H1 (cell line): ENCODE measurements at regions not wholly inside any gene's neighbourhood (a gene's known extent, or its start where the extent isn't known, plus 50 kb on each side); places are given as distances from the start of the nearest gene placed in this dataset.

ENCODE experiments used
- CTCF ChIA-PET: fragments of 300-600 bp; sonication (Branson Sonifier 250); formaldehyde crosslinking; loops from one replicate; lab custom pipeline; 2021; ENCODE audit not compliant: partially characterized antibody; lab: Charles Lee
- POLR2A ChIA-PET: fragments of 300-600 bp; sonication (Branson Sonifier 250); formaldehyde crosslinking; loops from one replicate; lab custom pipeline; 2021; ENCODE audit warnings: inconsistent platforms; ENCODE audit not compliant: partially characterized antibody; lab: Charles Lee
- DNase-seq, 2 experiments: peaks; one replicate each; pipeline versions ENCODE4 v3.0.0 to v3.0.0-alpha.2; 2010 to 2022; ENCODE audit warnings: low spot score in 2 of 2, low read depth in 1 of 2, mixed read lengths in 1 of 2
- FAIRE-seq: peaks from 2 replicates; lab custom pipeline; 2011; peaks lifted over from hg19 to GRCh38; lab: Jason Lieb, UNC
- H2AFZ ChIP-seq: 2 replicates; pipeline ENCODE4 v1.8.1; 2012; ENCODE audit warnings: low read length, inconsistent platforms
- H2AK5ac ChIP-seq: 2 replicates; pipeline ENCODE4 v1.6.1; 2013; ENCODE audit warnings: low read depth, low read length
- H2BK120ac ChIP-seq: replicated peaks from 2 replicates; pipeline ENCODE3; 2013; ENCODE audit warnings: low read depth, low read length, inconsistent platforms
- H2BK12ac ChIP-seq: 2 replicates; pipeline ENCODE4 v1.6.1; 2013; ENCODE audit warnings: low read depth, low read length
- H2BK15ac ChIP-seq: 2 replicates; pipeline ENCODE4 v1.6.1; 2013; ENCODE audit warnings: low read length
- H2BK20ac ChIP-seq: 2 replicates; pipeline ENCODE4 v1.6.1; 2013; ENCODE audit warnings: low read length
- H2BK5ac ChIP-seq: 2 replicates; pipeline ENCODE4 v1.6.1; 2013; ENCODE audit warnings: low read depth, low read length
- H3K14ac ChIP-seq: 2 replicates; pipeline ENCODE4 v1.6.1; 2013; ENCODE audit warnings: inconsistent platforms; ENCODE audit not compliant: insufficient read length
- H3K18ac ChIP-seq: 2 replicates; pipeline ENCODE4 v1.6.1; 2013; ENCODE audit warnings: low read length; ENCODE audit errors: extremely low read depth
- H3K23ac ChIP-seq: 2 replicates; pipeline ENCODE4 v1.6.1; 2013; ENCODE audit warnings: inconsistent platforms; ENCODE audit not compliant: insufficient read length
- H3K23me2 ChIP-seq: 2 replicates; pipeline ENCODE4 v1.6.1; 2013; ENCODE audit warnings: low read depth, low read length
- H3K27ac ChIP-seq: 2 replicates; pipeline ENCODE4 v1.6.1; 2011; ENCODE audit warnings: low read depth, low read length, inconsistent platforms
- H3K27me3 ChIP-seq, 4 experiments: replicated peaks in 1 of 4; 1 replicate in 1 of 4; 2 replicates in 3 of 4; pipeline versions ENCODE4 v1.6.1 to v1.8.1; 2011 to 2013; ENCODE audit warnings: low read length in 3 of 4, mild to moderate bottlenecking in 3 of 4, inconsistent platforms in 2 of 4, mixed read lengths in 2 of 4, moderate library complexity in 1 of 4; ENCODE audit not compliant: control insufficient read depth in 3 of 4, insufficient read depth in 3 of 4; ENCODE audit errors: extremely low read depth in 1 of 4
- H3K36me3 ChIP-seq, 4 experiments: 2 replicates each; pipeline versions ENCODE4 v1.6.1 to v1.8.1; 2011 to 2013; ENCODE audit warnings: mild to moderate bottlenecking in 4 of 4, low read length in 3 of 4, moderate library complexity in 2 of 4, control low read depth in 1 of 4, inconsistent platforms in 1 of 4; ENCODE audit not compliant: insufficient read depth in 4 of 4, control insufficient read depth in 2 of 4
- H3K4ac ChIP-seq: replicated peaks from 2 replicates; pipeline ENCODE3; 2013; ENCODE audit warnings: low read length, low read depth, mixed read lengths, inconsistent platforms; ENCODE audit not compliant: insufficient read length
- H3K4me1 ChIP-seq, 4 experiments: replicated peaks in 1 of 4; 1 replicate in 1 of 4; 2 replicates in 3 of 4; pipeline versions ENCODE4 v1.6.1 to v1.8.1; 2011 to 2013; ENCODE audit warnings: low read length in 3 of 4, inconsistent platforms in 2 of 4, mixed read lengths in 1 of 4; ENCODE audit not compliant: insufficient read depth in 4 of 4, control insufficient read depth in 3 of 4
- H3K4me2 ChIP-seq, 2 experiments: 2 replicates each; pipeline versions ENCODE4 v1.6.1 to v1.8.1; 2011 to 2013; ENCODE audit warnings: low read depth in 2 of 2, low read length in 2 of 2, control low read depth in 1 of 2, inconsistent platforms in 1 of 2, mild to moderate bottlenecking in 1 of 2; ENCODE audit not compliant: insufficient read depth in 1 of 2
- H3K4me3 ChIP-seq, 4 experiments: fragments of 200-600, 300-600 bp in 1 of 4; sonication (generic), shearing (Covaris generic), sonication (Bioruptor Twin) in 1 of 4; 2 replicates each; pipeline versions ENCODE4 v1.5.1 to v1.8.1; 2011 to 2016; ENCODE audit warnings: low read length in 4 of 4, low read depth in 3 of 4, control low read depth in 2 of 4, inconsistent platforms in 2 of 4, mild to moderate bottlenecking in 2 of 4, mixed read lengths in 1 of 4, moderate library complexity in 1 of 4; ENCODE audit not compliant: insufficient read depth in 2 of 4; ENCODE audit errors: extremely low read depth in 1 of 4
- H3K56ac ChIP-seq: replicated peaks from 2 replicates; pipeline ENCODE3; 2013; ENCODE audit warnings: low read depth, mild to moderate bottlenecking, mixed read lengths, low read length, inconsistent platforms; ENCODE audit not compliant: insufficient read length
- H3K79me1 ChIP-seq: 2 replicates; pipeline ENCODE4 v1.6.1; 2013; ENCODE audit warnings: low read depth, low read length, control low read depth
- H3K79me2 ChIP-seq, 2 experiments: 2 replicates each; pipeline versions ENCODE4 v1.6.1 to v1.8.1; 2012 to 2013; ENCODE audit warnings: low read length in 2 of 2, mild to moderate bottlenecking in 2 of 2, inconsistent platforms in 1 of 2; ENCODE audit not compliant: insufficient read depth in 2 of 2, control insufficient read depth in 1 of 2
- H3K9ac ChIP-seq, 4 experiments: replicated peaks in 1 of 4; 1 replicate in 1 of 4; 2 replicates in 3 of 4; pipeline versions ENCODE4 v1.6.1 to v1.8.1; 2011 to 2013; ENCODE audit warnings: low read depth in 3 of 4, low read length in 3 of 4, control low read depth in 2 of 4, mild to moderate bottlenecking in 2 of 4, moderate library complexity in 2 of 4, inconsistent platforms in 1 of 4; ENCODE audit errors: extremely low read depth in 1 of 4
- H3K9me3 ChIP-seq, 2 experiments: 2 replicates each; pipeline versions ENCODE4 v1.6.1 to v1.8.1; 2012 to 2013; ENCODE audit warnings: mild to moderate bottlenecking in 2 of 2, moderate library complexity in 2 of 2, control low read depth in 1 of 2, inconsistent platforms in 1 of 2, low read depth in 1 of 2, low read length in 1 of 2, mixed read lengths in 1 of 2; ENCODE audit not compliant: insufficient read depth in 2 of 2
- H4K20me1 ChIP-seq, 2 experiments: replicated peaks in 1 of 2; 2 replicates each; pipeline versions ENCODE3 to v1.8.1; 2011 to 2013; ENCODE audit warnings: inconsistent platforms in 2 of 2, low read length in 2 of 2, mild to moderate bottlenecking in 1 of 2; ENCODE audit not compliant: insufficient read depth in 2 of 2, control insufficient read depth in 1 of 2
- H4K5ac ChIP-seq: 2 replicates; pipeline ENCODE4 v1.6.1; 2013; ENCODE audit warnings: low read length, low read depth, mixed read lengths, inconsistent platforms; ENCODE audit not compliant: insufficient read length
- H4K8ac ChIP-seq: 2 replicates; pipeline ENCODE4 v1.8.0; 2013; ENCODE audit warnings: mild to moderate bottlenecking, moderate library complexity, low read length, inconsistent platforms; ENCODE audit not compliant: insufficient read depth; ENCODE audit errors: extremely low read depth
- H4K91ac ChIP-seq: replicated peaks from 2 replicates; pipeline ENCODE3; 2013; ENCODE audit warnings: low read length, mixed read lengths, inconsistent platforms; ENCODE audit not compliant: insufficient read length
- CBX5 ChIP-seq: fragments of 300-800, 300-1000 bp; sonication (generic); IDR thresholded peaks from 2 replicates; pipeline ENCODE4 v1.7.1; 2016; ENCODE audit warnings: antibody characterized with exemption, low read length, low read depth
- TBP ChIP-seq: IDR thresholded peaks from 2 replicates; pipeline ENCODE4 v1.6.1; 2011; ENCODE audit warnings: low read depth, low read length, improper control_type of control experiment
- WGBS, 2 experiments: shearing (Covaris generic) in 1 of 2; methylation state at CpG; one replicate each; pipeline versions ENCODE4 v1.1.6 to v1.1.7; 2013 to 2015; ENCODE audit warnings: low lambda C conversion rate in 2 of 2, mixed read lengths in 2 of 2, inconsistent platforms in 1 of 2, low coverage in 1 of 2, missing lambda C conversion rate in 1 of 2; ENCODE audit not compliant: insufficient replicate concordance in 2 of 2, insufficient coverage in 1 of 2, insufficient read length in 1 of 2; ENCODE audit errors: extremely low coverage in 1 of 2, missing lambda C conversion rate in 1 of 2; 5-methylcytosine and 5-hydroxymethylcytosine counted together

DNA sequence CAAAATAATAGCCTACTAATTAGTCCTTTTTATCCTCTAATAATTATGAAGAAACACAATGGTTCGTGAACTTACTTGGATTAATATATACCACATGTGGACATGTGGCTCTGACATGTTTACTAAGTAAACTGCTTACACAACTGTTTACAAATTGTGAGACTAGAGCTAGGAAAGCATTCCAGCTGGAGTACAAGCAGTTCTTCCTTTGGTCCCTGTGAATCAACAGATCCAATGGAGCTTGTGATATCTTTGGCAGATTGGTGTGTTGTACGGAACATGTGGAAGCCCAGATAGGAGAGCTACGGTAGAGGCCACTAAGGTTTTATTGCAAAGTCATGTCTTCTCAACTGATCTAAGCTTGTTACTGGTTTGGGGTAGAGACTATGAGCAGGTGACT, 145.5 kb upstream of the SPRY2 start:
- Histone ChIP-seq H3K36me3 (no peaks in the 10 kb centered on the region), H2BK20ac (no peak overlapping the region), H3K79me1 (no peaks in the 10 kb centered on the region), H3K56ac (no peak overlapping the region), H3K9me3 (no peaks in the 10 kb centered on the region; a peak in 1 of 4 replicates), H2BK15ac (no peak overlapping the region), H3K23ac (no peak overlapping the region), H3K18ac (no peak overlapping the region), H3K9ac (no peak overlapping the region), H3K14ac (no peak overlapping the region), H3K27me3 (no peaks in the 10 kb centered on the region), H2BK12ac (no peak overlapping the region), H4K8ac (no peak overlapping the region), H2AK5ac (no peak overlapping the region), H3K27ac (no peak overlapping the region), H4K20me1 (no peaks in the 10 kb centered on the region), H3K23me2 (no peaks in the 10 kb centered on the region), H3K4me3 (no peak overlapping the region), H3K4me1 (no peaks in the 10 kb centered on the region), H2BK120ac (no peak overlapping the region), H2AFZ (no peak overlapping the region), H3K79me2 (no peaks in the 10 kb centered on the region), H4K5ac (no peak overlapping the region), H3K4ac (no peak overlapping the region), H3K4me2 (no peak overlapping the region), H4K91ac (no peak overlapping the region), H2BK5ac (no peak overlapping the region)
- FAIRE-seq, result no peak
- TF ChIP-seq CBX5 (no peak), TBP (no peak)
- DNase-seq, result no peak
- ChIA-PET POLR2A (interaction anchor here (0.8 kb wide), 1 partner anchor 49 kb away, joined by 3 read pairs; no protein-coding TSS in a partner anchor), CTCF (no interaction called here)
- WGBS, 2 experiments, result 90% methylated on average over 3 of the region's 3 CpGs; no CpG with 5 or more reads in 1 of the 2 experiments
